CD4-positive, alpha-beta memory T cell (primary cell): ENCODE measurements at regions not wholly inside any gene's neighbourhood (a gene's known extent, or its start where the extent isn't known, plus 50 kb on each side); places are given as distances from the start of the nearest gene placed in this dataset.

Experiments
- CTCF ChIA-PET: fragments of 350-600 bp; sonication (Branson Sonifier 250); formaldehyde crosslinking; loops from one replicate; lab custom pipeline; 2021; ENCODE audit warnings: inconsistent platforms; ENCODE audit not compliant: partially characterized antibody; lab: Charles Lee
- POLR2A ChIA-PET: fragments of 350-600 bp; sonication (Branson Sonifier 250); formaldehyde crosslinking; loops from one replicate; lab custom pipeline; 2021; ENCODE audit not compliant: partially characterized antibody; lab: Charles Lee
- DNase-seq, 5 donors: peaks; one replicate each; pipeline versions ENCODE4 v3.0.0 to v3.0.0-alpha.2; 2020 to 2022; ENCODE audit warnings: mixed read lengths in 1 of 5
- H3K27ac ChIP-seq: one replicate; pipeline ENCODE4 v1.7.0; 2013; ENCODE audit warnings: low read depth, low read length
- H3K27me3 ChIP-seq: 2 replicates; pipeline ENCODE4 v1.7.0; 2013; ENCODE audit warnings: mild to moderate bottlenecking, low read length, moderate library complexity; ENCODE audit not compliant: insufficient read depth
- H3K36me3 ChIP-seq: 2 replicates; pipeline ENCODE4 v1.7.0; 2013; ENCODE audit warnings: mild to moderate bottlenecking, low read length, moderate library complexity; ENCODE audit not compliant: insufficient read depth
- H3K4me1 ChIP-seq: 2 replicates; pipeline ENCODE4 v1.7.0; 2013; ENCODE audit warnings: mild to moderate bottlenecking, low read length, moderate library complexity; ENCODE audit not compliant: insufficient read depth
- H3K4me3 ChIP-seq, 2 donors: one replicate each; pipeline ENCODE4 v1.7.0; 2013; ENCODE audit warnings: low read length in 2 of 2, mild to moderate bottlenecking in 1 of 2
- H3K9me3 ChIP-seq, 2 donors: one replicate each; pipeline ENCODE4 v1.7.0; 2013; ENCODE audit warnings: low read length in 2 of 2, control low read depth in 1 of 2; ENCODE audit not compliant: control insufficient read depth in 1 of 2
- H3K27ac Mint-ChIP-seq, 7 donors: one replicate each; pipeline ENCODE4 v1.8.0; 2020 to 2021; ENCODE audit warnings: mixed read lengths in 7 of 7, mild to moderate bottlenecking in 6 of 7, inconsistent platforms in 3 of 7, moderate library complexity in 3 of 7
- H3K27me3 Mint-ChIP-seq, 2 donors: one replicate each; pipeline ENCODE4 v1.8.0; 2020 to 2021; ENCODE audit warnings: mixed read lengths in 2 of 2
- H3K36me3 Mint-ChIP-seq, 2 donors: one replicate each; pipeline ENCODE4 v1.8.0; 2020 to 2021; ENCODE audit warnings: mixed read lengths in 2 of 2, inconsistent platforms in 1 of 2, mild to moderate bottlenecking in 1 of 2
- H3K4me1 Mint-ChIP-seq, 4 donors: one replicate each; pipeline ENCODE4 v1.8.0; 2020 to 2021; ENCODE audit warnings: mixed read lengths in 4 of 4, mild to moderate bottlenecking in 1 of 4
- H3K4me3 Mint-ChIP-seq, 8 donors: one replicate each; pipeline ENCODE4 v1.8.0; 2020 to 2021; ENCODE audit warnings: mixed read lengths in 8 of 8, mild to moderate bottlenecking in 7 of 8, moderate library complexity in 6 of 8, inconsistent platforms in 3 of 8
- H3K9me3 Mint-ChIP-seq, 8 donors: one replicate each; pipeline ENCODE4 v1.8.0; 2020 to 2021; ENCODE audit warnings: mixed read lengths in 8 of 8, mild to moderate bottlenecking in 5 of 8, inconsistent platforms in 3 of 8, moderate library complexity in 1 of 8
- intact Hi-C: fragments of 100-400 bp; cut with micrococcal nuclease; formaldehyde crosslinking; loops from one replicate; pipeline ENCODE4 v1.15.1; 2023

GRCh38 chr4:25489253-25489797 is 112.3 kb downstream of the ANAPC4 start:
- H3K36me3 ChIP-seq = no peaks in the 10 kb centered on the region
- no peak overlapping the region for H3K27ac ChIP-seq
- H3K4me3 Mint-ChIP-seq = no peak overlapping the region
- H3K9me3 Mint-ChIP-seq = peaks cover 0 to 43% (median 17%) of the 10 kb centered on the region in 8 donors
- no peaks in the 10 kb centered on the region for H3K36me3 Mint-ChIP-seq
- no peak for DNase-seq
- intact Hi-C loops = no loop called here
- ChIA-PET POLR2A (no interaction called here), CTCF (no interaction called here)
- no peaks in the 10 kb centered on the region for H3K27me3 ChIP-seq
- no peaks in the 10 kb centered on the region for H3K4me1 ChIP-seq
- no peak overlapping the region for H3K27ac Mint-ChIP-seq
- H3K4me3 ChIP-seq = no peak overlapping the region
- H3K27me3 Mint-ChIP-seq = peaks cover 1 to 3% of the 10 kb centered on the region in 2 donors
- no peaks in the 10 kb centered on the region for H3K4me1 Mint-ChIP-seq
- peaks cover 0 to 3% of the 10 kb centered on the region in 2 donors for H3K9me3 ChIP-seq

GRCh38 chr4:25493466-25493865 is 116.4 kb downstream of the ANAPC4 start:
- POLR2A ChIA-PET = no interaction called here
- Mint-ChIP-seq H3K27me3 (peaks cover 1 to 3% of the 10 kb centered on the region in 2 donors), H3K4me1 (no peaks in the 10 kb centered on the region), H3K36me3 (no peaks in the 10 kb centered on the region), H3K9me3 (peaks cover 0 to 32% (median 6%) of the 10 kb centered on the region in 8 donors), H3K27ac (no peak overlapping the region), H3K4me3 (no peak overlapping the region)
- Histone ChIP-seq H3K4me3 (no peak overlapping the region), H3K27me3 (no peaks in the 10 kb centered on the region), H3K4me1 (no peaks in the 10 kb centered on the region), H3K36me3 (no peaks in the 10 kb centered on the region), H3K27ac (no peak overlapping the region), H3K9me3 (no peaks in the 10 kb centered on the region)
- intact Hi-C loops = no loop called here
- CTCF ChIA-PET = no interaction called here
- no peak for DNase-seq

- no peak overlapping the region for H3K4me3 Mint-ChIP-seq
- peaks cover 0 to 31% (median 6%) of the 10 kb centered on the region in 8 donors for H3K9me3 Mint-ChIP-seq
- no peak overlapping the region for H3K27ac ChIP-seq
- H3K4me1 ChIP-seq = no peaks in the 10 kb centered on the region
- no peak for DNase-seq
- H3K36me3 Mint-ChIP-seq = no peaks in the 10 kb centered on the region
- H3K27me3 ChIP-seq = no peaks in the 10 kb centered on the region
- intact Hi-C loops = no loop called here
- ChIA-PET CTCF (no interaction called here), POLR2A (interaction anchor here (0.6 kb wide), 1 partner anchor 40 kb away, joined by 3 read pairs; no protein-coding TSS in a partner anchor)
- H3K4me3 ChIP-seq = no peak overlapping the region
- H3K9me3 ChIP-seq = no peaks in the 10 kb centered on the region
- no peaks in the 10 kb centered on the region for H3K36me3 ChIP-seq
- H3K4me1 Mint-ChIP-seq = no peaks in the 10 kb centered on the region
- no peak overlapping the region for H3K27ac Mint-ChIP-seq
- peaks cover 1 to 3% of the 10 kb centered on the region in 2 donors for H3K27me3 Mint-ChIP-seq
These were observed 117.1 kb downstream of the ANAPC4 start for GRCh38 chr4:25494166-25494565.

- peaks cover 0 to 1% of the 10 kb centered on the region in 2 donors for H3K27me3 Mint-ChIP-seq
- Histone ChIP-seq H3K9me3 (no peaks in the 10 kb centered on the region), H3K4me3 (no peak overlapping the region), H3K36me3 (no peaks in the 10 kb centered on the region), H3K27ac (no peak overlapping the region), H3K27me3 (no peaks in the 10 kb centered on the region), H3K4me1 (no peaks in the 10 kb centered on the region)
- ChIA-PET CTCF (no interaction called here), POLR2A (no interaction called here)
- peaks cover 0 to 13% (median 4%) of the 10 kb centered on the region in 8 donors for H3K9me3 Mint-ChIP-seq
- H3K4me3 Mint-ChIP-seq = no peak overlapping the region
- H3K4me1 Mint-ChIP-seq = no peaks in the 10 kb centered on the region
- intact Hi-C loops = no loop called here
- no peak for DNase-seq
- H3K27ac Mint-ChIP-seq = no peak overlapping the region
- no peaks in the 10 kb centered on the region for H3K36me3 Mint-ChIP-seq
These were observed 123.7 kb downstream of the ANAPC4 start for GRCh38 chr4:25500626-25501316.

GRCh38 chr4:25502115-25502514 is 125.1 kb downstream of the ANAPC4 start:
- CTCF ChIA-PET = no interaction called here
- H3K4me1 Mint-ChIP-seq = no peaks in the 10 kb centered on the region

GRCh38 chr4:25503779-25504178 is 126.7 kb downstream of the ANAPC4 start:
- H3K27ac Mint-ChIP-seq = no peak overlapping the region

More at GRCh38 chr4:25502115-25502514, 125.1 kb downstream of the ANAPC4 start:
- Mint-ChIP-seq H3K9me3 (peaks cover 0 to 12% (median 2%) of the 10 kb centered on the region in 8 donors), H3K27me3 (peaks cover 0 to 1% of the 10 kb centered on the region in 2 donors), H3K36me3 (no peaks in the 10 kb centered on the region), H3K4me3 (no peak overlapping the region), H3K27ac (no peak overlapping the region)
- no peak overlapping the region for H3K27ac ChIP-seq
- H3K4me1 ChIP-seq = no peaks in the 10 kb centered on the region
- POLR2A ChIA-PET = interaction anchor here (0.6 kb wide), 1 partner anchor 1653 kb away, joined by 3 read pairs; no protein-coding TSS in a partner anchor
- no peaks in the 10 kb centered on the region for H3K9me3 ChIP-seq
- no peak overlapping the region for H3K4me3 ChIP-seq
- no peaks in the 10 kb centered on the region for H3K36me3 ChIP-seq
- no peaks in the 10 kb centered on the region for H3K27me3 ChIP-seq
- no peak for DNase-seq
- intact Hi-C loops = no loop called here

GRCh38 chr4:25504932-25505636 is 128.0 kb downstream of the ANAPC4 start:
- Histone ChIP-seq H3K9me3 (no peaks in the 10 kb centered on the region), H3K4me1 (no peaks in the 10 kb centered on the region), H3K27ac (no peak overlapping the region), H3K4me3 (no peak overlapping the region), H3K36me3 (no peaks in the 10 kb centered on the region), H3K27me3 (no peaks in the 10 kb centered on the region)
- intact Hi-C loops = no loop called here
- Mint-ChIP-seq H3K4me1 (no peaks in the 10 kb centered on the region), H3K27ac (no peak overlapping the region), H3K27me3 (peaks cover 0 to 1% of the 10 kb centered on the region in 2 donors), H3K36me3 (no peaks in the 10 kb centered on the region), H3K4me3 (no peak overlapping the region), H3K9me3 (peaks cover 0 to 10% (median 0%) of the 10 kb centered on the region in 8 donors)
- ChIA-PET CTCF (no interaction called here), POLR2A (no interaction called here)
- DNase-seq = no peak

More at GRCh38 chr4:25503779-25504178, 126.7 kb downstream of the ANAPC4 start:
- no peaks in the 10 kb centered on the region for H3K36me3 ChIP-seq
- no peaks in the 10 kb centered on the region for H3K4me1 Mint-ChIP-seq
- H3K27ac ChIP-seq = no peak overlapping the region
- ChIA-PET POLR2A (no interaction called here), CTCF (no interaction called here)
- H3K9me3 Mint-ChIP-seq = peaks cover 0 to 10% (median 0%) of the 10 kb centered on the region in 8 donors
- no peaks in the 10 kb centered on the region for H3K36me3 Mint-ChIP-seq
- no peak for DNase-seq
- no peak overlapping the region for H3K4me3 Mint-ChIP-seq
- H3K4me1 ChIP-seq = no peaks in the 10 kb centered on the region
- no peaks in the 10 kb centered on the region for H3K27me3 ChIP-seq
- H3K4me3 ChIP-seq = no peak overlapping the region
- H3K27me3 Mint-ChIP-seq = peaks cover 0 to 1% of the 10 kb centered on the region in 2 donors
- intact Hi-C loops = no loop called here
- no peaks in the 10 kb centered on the region for H3K9me3 ChIP-seq
